EL (cell line): ENCODE measurements at regions not wholly inside any gene's neighbourhood (a gene's known extent, or its start where the extent isn't known, plus 50 kb on each side); places are given as distances from the start of the nearest gene placed in this dataset.
"Not testable (repeated sequence)": the region's sequence is repeated elsewhere in the genome, so short reads cannot be mapped to it uniquely, and the experiment has no call there.

Experiments used
- DNase-seq: peaks from one replicate; pipeline ENCODE4 v3.0.0-alpha.2; 2016

DNA sequence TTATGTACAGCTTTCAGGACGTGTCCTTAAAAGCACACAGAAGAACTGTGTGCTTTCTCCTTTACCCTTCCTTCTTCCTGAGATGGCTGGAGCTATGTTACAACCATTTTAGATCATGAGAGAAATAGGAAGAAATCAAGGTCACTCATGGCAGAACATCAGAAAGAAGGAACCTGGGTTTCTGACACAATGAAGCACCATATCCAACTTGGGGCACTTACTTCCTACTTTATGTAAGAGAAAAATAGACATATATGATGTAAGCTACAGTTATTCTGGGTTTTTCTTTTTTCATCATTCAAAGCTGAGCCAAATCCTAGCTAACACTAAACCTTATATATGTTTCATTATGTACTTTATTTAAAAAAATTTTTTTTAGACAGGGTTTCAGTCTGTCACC is 79.5 kb downstream of the FAM161A start:
- DNase-seq: no peak

- DNase-seq: no peak
Measured at GRCh38 chr2:61771904-61772845, 81.7 kb downstream of the FAM161A start.

GRCh38 chr2:61770746-61771145 is 83.1 kb downstream of the FAM161A start:
- peak; percentile 21 for DNase-seq

- no peak for DNase-seq
Measured at GRCh38 chr2:61770298-61770697, 83.6 kb downstream of the FAM161A start.

DNA sequence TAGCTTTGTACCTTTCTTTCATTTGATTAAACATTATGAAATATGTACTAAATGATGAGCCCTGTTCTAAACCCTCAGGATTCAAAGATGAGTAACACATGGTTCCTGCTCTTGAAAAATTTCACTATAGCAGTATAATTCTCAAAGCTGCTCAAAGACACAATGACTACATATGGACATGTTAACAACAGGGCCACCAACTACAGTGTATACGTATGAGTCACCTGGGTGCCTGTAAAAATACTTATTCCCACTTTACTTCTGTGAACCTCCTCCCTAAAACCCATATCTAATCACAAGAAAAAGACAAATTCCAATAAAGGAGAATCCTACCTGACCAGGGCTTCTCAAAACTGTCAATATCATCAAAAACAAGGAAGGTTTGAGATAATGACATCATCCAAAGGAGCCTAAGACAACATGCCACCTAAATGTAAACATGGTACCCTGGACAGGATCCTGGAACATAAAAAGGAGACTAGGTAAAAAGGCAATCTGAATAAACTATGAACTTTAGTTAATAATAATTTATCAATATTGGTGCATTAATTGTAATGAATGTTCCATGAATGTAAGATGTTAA is 84.7 kb downstream of the FAM161A start:
- DNase-seq: no peak

DNA sequence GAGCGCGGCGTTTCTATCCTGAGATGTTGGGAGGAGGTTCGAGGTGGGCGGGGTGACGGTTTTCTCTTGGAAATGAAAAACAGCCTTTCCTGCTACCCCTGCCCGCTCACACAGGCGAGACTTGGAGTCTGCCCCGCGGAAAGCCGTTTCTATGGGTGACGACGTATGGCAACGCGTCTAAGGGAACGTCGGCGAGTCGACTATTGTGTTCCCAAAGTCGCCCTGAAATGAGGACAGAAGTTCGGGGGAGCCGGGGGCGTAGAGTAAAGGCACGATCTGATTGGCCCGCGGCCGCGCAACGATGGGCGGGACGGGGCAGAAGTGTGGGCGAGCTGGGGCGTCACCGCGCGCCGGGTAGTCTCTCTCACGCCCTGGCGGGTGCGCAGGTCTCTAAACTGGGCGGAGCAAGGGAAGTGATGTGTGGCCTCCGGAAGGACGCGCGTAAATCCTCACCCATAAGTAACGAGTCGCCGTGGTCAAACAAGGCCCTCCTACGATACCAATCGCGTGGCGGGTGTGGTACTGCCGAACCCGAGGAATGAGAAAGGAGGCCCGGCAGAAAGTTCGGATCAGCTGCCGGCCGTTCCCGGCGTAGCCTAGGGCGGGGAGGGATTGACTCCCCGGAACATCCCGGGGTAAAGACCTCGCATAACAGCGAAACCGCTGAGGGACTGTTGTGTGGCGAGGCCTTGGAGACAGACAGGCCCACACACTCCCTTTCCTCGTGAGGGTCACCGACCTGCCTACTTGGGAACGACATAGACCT is 89.6 kb downstream of the FAM161A start:
- DNase-seq: peak; percentile 98

DNA sequence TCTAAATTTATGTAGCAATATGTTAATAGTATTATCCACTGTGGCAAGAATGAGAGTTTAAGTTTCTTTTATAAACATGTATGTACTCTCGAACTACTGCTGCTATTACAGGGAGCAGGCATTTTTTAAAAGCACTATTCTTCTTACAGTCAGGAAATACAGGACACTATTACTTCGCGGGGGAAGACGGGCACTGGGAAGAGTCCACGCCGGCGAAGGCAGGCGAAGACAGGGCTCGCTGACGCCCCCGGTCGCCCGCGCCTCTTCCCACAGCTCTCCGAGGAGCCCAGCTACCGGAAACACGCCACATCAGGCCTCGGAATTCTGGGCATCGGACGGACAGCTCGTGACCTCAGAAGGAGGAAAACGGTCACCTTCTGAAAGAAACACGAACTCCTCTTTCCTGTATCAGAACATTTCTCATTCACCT is 90.2 kb downstream of the FAM161A start:
- peak; percentile 92 for DNase-seq

- DNase-seq: no peak
Measured at GRCh38 chr2:61762292-61762691, 91.6 kb downstream of the FAM161A start.

DNA sequence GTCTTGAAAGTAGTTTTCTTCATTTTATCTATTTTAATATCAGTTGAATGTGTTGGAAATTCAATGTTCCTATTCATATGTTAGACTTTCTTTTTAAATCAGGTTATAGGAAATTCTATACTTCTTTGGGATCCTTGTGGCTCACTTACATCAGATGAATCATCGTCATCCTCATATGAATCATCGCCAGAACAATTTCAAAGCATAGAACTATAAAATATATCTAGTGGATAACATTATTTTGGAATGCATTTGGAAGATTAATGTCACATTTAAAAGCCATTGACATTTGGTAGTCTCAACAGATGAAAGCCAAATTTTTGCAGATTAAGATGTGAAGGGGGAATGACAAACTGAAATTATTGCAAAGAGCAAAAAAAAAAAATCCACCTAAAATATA is 94.1 kb downstream of the FAM161A start:
- peak; percentile 75 for DNase-seq

- peak; percentile 44 for DNase-seq
Measured at GRCh38 chr2:61759005-61759404, 94.9 kb downstream of the FAM161A start.

GRCh38 chr2:61758159-61758558 is 95.7 kb downstream of the FAM161A start:
- DNase-seq: no peak

- no peak for DNase-seq
Measured at GRCh38 chr2:61753512-61753911, 100.3 kb downstream of the FAM161A start.

- DNase-seq: peak; percentile 74
Measured at GRCh38 chr2:61750624-61751023, 103.2 kb downstream of the FAM161A start.

- DNase-seq: no peak
Measured at GRCh38 chr2:61742955-61743354, 110.9 kb downstream of the FAM161A start.

DNA sequence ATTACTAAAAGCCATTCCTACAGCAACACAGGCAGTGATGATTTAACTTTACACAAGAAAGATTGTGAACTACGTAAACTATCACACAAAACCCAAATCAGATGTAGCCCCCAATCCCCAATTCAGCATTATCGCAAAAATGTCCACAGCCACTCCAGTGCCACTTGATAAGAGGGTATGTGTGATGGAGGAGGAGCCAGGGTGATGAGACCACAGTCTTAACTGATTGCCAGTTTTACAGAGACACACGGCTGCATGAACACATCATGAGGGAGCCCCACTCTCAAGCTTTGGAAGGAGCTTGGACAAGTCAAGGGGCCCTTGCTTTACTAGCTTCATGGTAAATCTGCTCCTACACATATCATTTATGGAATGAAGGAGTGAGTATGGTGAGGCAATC is 116.0 kb downstream of the FAM161A start:
- no peak for DNase-seq

GRCh38 chr2:61736953-61737352 is 116.9 kb downstream of the FAM161A start:
- DNase-seq: no peak

DNA sequence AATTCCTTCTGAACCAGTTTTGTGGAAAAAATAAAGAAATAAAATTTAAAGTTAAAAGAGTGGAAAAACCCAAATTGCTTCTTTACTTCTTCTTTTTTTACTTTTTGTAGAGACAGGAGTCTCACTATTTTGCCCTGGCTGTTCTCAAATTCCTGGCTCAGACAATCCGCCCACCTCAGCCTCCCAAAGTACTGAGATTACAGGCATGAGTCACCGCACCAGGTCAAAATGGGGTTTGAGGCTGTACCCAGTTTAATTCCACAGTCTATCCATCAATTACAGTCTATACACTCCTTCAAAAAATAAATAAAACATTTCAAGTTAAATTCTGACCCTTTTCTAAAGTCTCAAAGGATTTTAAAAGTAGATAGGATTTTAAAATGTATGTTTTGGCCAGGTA is 120.3 kb downstream of the FAM161A start:
- peak; percentile 12 for DNase-seq

DNA sequence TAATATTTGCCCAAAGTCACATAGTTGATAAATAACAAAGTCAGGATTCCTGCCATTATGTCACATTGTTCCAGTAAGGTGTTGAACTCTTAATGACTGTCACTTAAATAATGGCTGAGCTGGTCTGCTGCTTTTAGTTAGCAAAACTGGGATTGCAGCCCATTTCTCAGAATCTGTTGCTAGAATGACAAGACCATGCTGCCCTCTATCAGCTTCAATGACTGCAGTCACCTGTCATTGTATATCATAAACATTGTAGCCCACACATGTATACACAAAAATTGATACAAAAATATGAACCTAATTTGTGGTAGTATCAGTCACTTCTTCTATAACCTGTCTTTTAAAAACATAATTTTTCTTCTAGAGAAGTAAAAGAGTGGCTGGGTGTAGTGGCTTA is 121.1 kb downstream of the FAM161A start:
- no peak for DNase-seq

DNA sequence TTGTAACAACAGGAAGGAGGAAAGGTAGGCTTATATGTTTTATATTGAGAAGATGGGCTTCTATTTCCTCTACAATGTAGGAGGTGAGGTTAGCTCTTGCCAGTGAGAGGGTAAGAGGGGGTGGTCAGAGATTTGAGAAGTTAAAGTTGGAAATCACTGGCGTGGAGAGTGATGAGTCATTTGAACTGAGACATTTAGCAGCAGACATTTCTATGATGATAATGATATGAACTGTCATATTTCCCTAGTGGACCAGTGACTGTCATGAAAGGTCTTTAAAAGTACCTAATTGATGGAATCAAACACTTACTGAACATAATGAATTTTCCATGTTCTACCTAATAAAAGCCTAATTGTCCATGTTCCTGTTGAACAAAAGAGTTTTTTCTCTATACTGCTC is 126.1 kb downstream of the FAM161A start:
- peak; percentile 16 for DNase-seq

DNA sequence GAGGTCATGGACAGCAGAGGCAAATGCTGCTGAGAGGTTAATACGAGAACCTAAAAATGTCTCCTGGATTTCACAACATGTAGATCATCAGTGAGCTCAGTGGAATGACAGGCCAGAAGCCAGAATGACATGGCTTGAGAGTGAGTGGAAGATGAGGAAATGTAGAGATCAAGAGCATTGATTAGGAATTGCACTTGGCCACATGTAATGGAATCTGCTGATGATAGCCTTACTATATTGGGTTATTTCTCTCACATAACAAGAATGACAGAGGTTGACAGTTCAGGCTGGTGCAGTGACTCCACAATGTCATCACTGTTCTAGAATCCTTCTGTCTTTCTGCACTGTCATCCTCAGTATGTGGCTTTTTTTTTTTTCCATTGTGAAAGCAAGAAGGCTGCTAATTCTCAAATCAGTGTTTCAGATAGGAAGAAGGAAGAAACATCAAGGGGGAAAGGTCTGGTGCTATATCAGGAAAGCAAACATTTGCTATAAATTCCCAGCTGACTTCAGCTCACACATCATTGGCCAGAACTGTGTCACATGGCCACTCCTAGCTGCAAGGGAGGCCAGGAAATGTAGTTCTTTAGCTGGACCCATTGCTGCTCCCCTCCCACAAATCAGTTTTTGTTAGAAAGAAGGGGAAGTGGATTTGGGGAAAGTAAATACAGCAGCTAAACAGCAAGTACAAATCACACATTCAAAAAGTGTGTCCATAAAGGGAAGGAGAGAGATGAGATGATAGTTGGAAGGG is 127.2 kb downstream of the FAM161A start:
- no peak for DNase-seq

- not testable (repeated sequence) for DNase-seq
Measured at GRCh38 chr2:61723364-61723763, 130.5 kb downstream of the FAM161A start.

DNA sequence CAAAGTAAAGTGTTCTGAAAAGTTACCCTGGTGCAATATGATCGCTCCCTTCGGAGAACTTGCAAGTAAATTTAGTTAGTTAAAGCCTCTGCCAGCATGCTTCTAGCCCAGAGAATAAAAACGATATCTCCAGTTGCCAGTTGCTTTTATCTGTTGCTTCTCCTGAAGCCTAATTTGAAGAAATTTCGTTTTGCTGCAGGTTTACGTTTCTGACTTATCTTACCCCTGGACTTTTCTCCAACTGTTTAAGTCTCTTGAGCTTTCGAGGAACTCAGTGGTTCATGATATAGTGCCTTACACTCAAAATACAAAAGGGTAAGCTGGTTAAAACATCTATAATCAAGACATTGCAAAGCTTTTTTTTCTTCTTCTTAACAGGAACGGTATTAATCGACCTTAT is 131.1 kb downstream of the FAM161A start:
- no peak for DNase-seq

DNA sequence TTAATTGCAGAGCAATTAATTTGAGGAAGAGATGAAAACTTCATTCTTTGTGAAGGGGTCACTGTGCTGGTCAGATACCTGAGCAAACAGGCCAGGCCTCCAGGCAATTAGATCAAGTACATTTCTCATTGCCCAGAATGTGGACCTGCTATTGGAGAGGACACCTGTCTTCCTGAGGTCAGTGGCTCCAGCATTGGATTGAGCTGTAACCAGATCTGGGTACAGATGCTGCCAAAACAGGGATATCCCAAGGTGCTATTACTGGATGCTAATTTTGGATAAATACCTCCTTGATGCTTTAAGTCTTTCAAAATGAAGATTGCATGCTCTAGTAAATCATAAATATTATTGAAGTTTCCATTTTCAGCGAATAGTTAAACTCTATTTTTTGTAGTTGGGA is 131.5 kb downstream of the FAM161A start:
- no peak for DNase-seq
